Type B pancreatic cell (in vitro differentiated cells): ENCODE measurements at regions not wholly inside any gene's neighbourhood (a gene's known extent, or its start where the extent isn't known, plus 50 kb on each side); places are given as distances from the start of the nearest gene placed in this dataset.
"Not testable (repeated sequence)": the region's sequence is repeated elsewhere in the genome, so short reads cannot be mapped to it uniquely, and the experiment has no call there.

Experiments used
- DNase-seq: peaks from one replicate; pipeline ENCODE4 v3.0.0; 2021; ENCODE audit warnings: mixed read lengths; ENCODE audit not compliant: unreplicated experiment; ENCODE audit errors: extremely low spot score
- H3K27ac Mint-ChIP-seq: 2 replicates; pipeline ENCODE4 v1.8.0; 2021; ENCODE audit warnings: mild to moderate bottlenecking, mixed read lengths
- H3K27me3 Mint-ChIP-seq: 2 replicates; pipeline ENCODE4 v1.8.0; 2021; ENCODE audit warnings: mixed read lengths
- H3K36me3 Mint-ChIP-seq: 2 replicates; pipeline ENCODE4 v1.8.0; 2021; ENCODE audit warnings: mixed read lengths
- H3K4me1 Mint-ChIP-seq: one replicate; pipeline ENCODE4 v1.8.0; 2021; ENCODE audit warnings: mixed read lengths; ENCODE audit not compliant: unreplicated experiment
- H3K4me3 Mint-ChIP-seq: 2 replicates; pipeline ENCODE4 v1.8.0; 2021; ENCODE audit warnings: mild to moderate bottlenecking, mixed read lengths
- H3K9me3 Mint-ChIP-seq: 2 replicates; pipeline ENCODE4 v1.8.0; 2021; ENCODE audit warnings: mixed read lengths
- CTCF ChIP-seq: fragments of 200-600 bp; sonication (generic); conservative IDR thresholded peaks from 2 replicates; pipeline ENCODE4 v1.5.0; 2021; ENCODE audit warnings: antibody characterized with exemption, mild to moderate bottlenecking

- no peaks in the 10 kb centered on the region for H3K36me3 Mint-ChIP-seq
- H3K27me3 Mint-ChIP-seq: no peaks in the 10 kb centered on the region
- H3K4me1 Mint-ChIP-seq: no peaks in the 10 kb centered on the region
- peaks cover 42% of the 10 kb centered on the region for H3K9me3 Mint-ChIP-seq
- no peak for DNase-seq
- no peak for TF ChIP-seq CTCF
- H3K27ac Mint-ChIP-seq: no peak overlapping the region
- H3K4me3 Mint-ChIP-seq: no peak overlapping the region
Measured at GRCh38 chr14:106343626-106344025, 817.2 kb downstream of the TMEM121 start.

GRCh38 chr14:106344065-106344614 lies 817.8 kb downstream of the TMEM121 start:
- H3K27ac Mint-ChIP-seq, H3K4me1 Mint-ChIP-seq, DNase-seq, H3K36me3 Mint-ChIP-seq, H3K4me3 Mint-ChIP-seq, H3K27me3 Mint-ChIP-seq: not testable (repeated sequence)
- peaks cover 44% of the 10 kb centered on the region for H3K9me3 Mint-ChIP-seq

GRCh38 chr14:106344791-106345479 lies 818.6 kb downstream of the TMEM121 start:
- peaks cover 44% of the 10 kb centered on the region for H3K9me3 Mint-ChIP-seq
- not testable (repeated sequence) for DNase-seq, H3K4me3 Mint-ChIP-seq, H3K4me1 Mint-ChIP-seq, H3K27me3 Mint-ChIP-seq, H3K36me3 Mint-ChIP-seq, H3K27ac Mint-ChIP-seq

GRCh38 chr14:106346084-106346483 lies 819.7 kb downstream of the TMEM121 start:
- no peak overlapping the region for H3K4me3 Mint-ChIP-seq
- no peaks in the 10 kb centered on the region for H3K4me1 Mint-ChIP-seq
- DNase-seq: no peak
- no peaks in the 10 kb centered on the region for H3K36me3 Mint-ChIP-seq
- no peaks in the 10 kb centered on the region for H3K27me3 Mint-ChIP-seq
- no peak overlapping the region for H3K27ac Mint-ChIP-seq
- peaks cover 39% of the 10 kb centered on the region for H3K9me3 Mint-ChIP-seq
- no peak for TF ChIP-seq CTCF

GRCh38 chr14:106346534-106347290 lies 820.3 kb downstream of the TMEM121 start:
- Mint-ChIP-seq H3K4me1 (no peaks in the 10 kb centered on the region), H3K36me3 (no peaks in the 10 kb centered on the region), H3K27ac (no peak overlapping the region), H3K9me3 (peaks cover 39% of the 10 kb centered on the region), H3K27me3 (no peaks in the 10 kb centered on the region), H3K4me3 (no peak overlapping the region)
- no peak for TF ChIP-seq CTCF
- DNase-seq: no peak

- no peak overlapping the region for H3K27ac Mint-ChIP-seq
- H3K27me3 Mint-ChIP-seq: no peaks in the 10 kb centered on the region
- H3K9me3 Mint-ChIP-seq: peaks cover 40% of the 10 kb centered on the region
- no peaks in the 10 kb centered on the region for H3K4me1 Mint-ChIP-seq
- no peak for DNase-seq
- H3K36me3 Mint-ChIP-seq: no peaks in the 10 kb centered on the region
- no peak overlapping the region for H3K4me3 Mint-ChIP-seq
- TF ChIP-seq CTCF: no peak
Measured at GRCh38 chr14:106347291-106347778, 821.0 kb downstream of the TMEM121 start.
